GM21717 (cell line): ENCODE measurements at regions not wholly inside any gene's neighbourhood (a gene's known extent, or its start where the extent isn't known, plus 50 kb on each side); places are given as distances from the start of the nearest gene placed in this dataset.

Experiments
- ATAC-seq: cut with Tn5 transposase; IDR thresholded peaks from one replicate; pipeline ENCODE4 v1.9.1; 2021; ENCODE audit warnings: mild to moderate bottlenecking, moderate library complexity; ENCODE audit not compliant: unreplicated experiment

DNA sequence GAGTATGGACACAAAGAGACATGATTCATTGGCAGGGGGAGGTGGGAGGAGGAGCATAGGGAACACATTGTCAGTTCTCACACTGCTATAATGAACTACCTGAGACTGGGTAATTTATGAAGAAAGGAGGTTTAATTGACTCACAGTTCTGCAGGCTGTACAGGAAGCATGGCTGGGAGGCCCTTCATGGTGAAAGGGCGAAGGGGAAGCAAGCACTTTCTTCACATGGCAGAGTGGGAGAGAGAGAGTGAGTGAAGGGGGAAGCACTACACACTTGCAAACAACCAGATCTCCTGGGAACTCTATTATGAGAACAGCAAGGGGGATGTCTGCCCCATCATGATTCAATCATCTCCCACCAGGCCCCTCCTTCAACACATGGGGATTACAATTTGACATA is 391.8 kb downstream of the BMP4 start:
- ATAC-seq, result no peak

DNA sequence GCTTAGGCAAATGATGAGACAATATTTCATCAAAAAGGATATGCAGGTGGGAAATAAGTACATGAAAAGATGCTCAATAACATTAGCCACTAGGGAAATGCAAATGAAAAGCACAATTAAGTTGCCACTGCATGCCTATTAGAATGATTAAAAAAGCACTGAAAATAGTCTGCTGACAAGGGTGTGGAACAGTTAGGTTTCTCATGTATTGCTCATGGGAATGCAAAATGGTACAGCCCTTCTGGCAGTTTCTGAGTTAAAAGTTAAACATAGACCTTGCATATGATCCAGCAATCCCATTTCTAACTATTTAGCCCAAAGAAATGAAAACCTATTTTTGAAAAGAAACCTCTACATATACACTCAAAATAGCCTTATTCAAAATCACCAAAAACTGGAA is 393.0 kb downstream of the BMP4 start:
- no peak for ATAC-seq

DNA sequence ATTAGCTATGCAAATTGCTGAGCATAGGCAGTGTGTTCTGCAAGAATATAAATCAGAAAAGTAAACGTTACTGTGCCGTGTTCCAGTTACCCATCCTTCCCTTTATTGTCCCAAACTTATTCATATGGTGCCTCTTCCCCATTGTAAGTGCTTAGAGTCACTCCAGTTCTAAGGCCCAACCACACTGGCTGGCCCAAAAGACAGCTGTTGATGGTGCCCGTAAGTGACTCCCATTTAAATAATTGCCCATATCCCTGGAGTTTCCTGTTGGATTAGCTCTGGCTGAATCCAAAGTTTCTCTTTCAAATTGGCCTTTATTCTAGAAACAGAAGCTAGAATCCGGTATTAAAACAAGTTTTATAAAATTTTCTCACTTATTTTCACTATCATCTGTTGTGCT is 400.1 kb upstream of the DDHD1 start:
- no peak for ATAC-seq

DNA sequence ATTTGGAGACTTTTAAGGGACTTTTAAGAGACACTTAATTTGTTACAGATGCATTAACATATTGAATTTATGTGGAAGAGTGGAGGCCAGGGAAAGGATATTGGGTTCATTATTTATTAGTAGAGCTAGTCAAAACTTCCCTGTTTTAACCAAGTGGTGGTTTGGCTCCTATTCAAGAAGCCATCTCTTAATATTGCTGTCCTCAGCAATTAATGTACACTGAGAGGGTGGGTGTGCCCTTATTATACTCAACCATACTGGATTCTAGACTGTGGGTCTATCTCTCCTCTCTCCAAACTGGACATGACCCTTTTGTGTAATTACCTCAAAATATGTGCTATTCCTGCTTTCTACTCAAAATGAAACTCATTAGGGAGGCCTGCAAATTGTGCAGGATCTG is 398.7 kb upstream of the DDHD1 start:
- ATAC-seq, result no peak

DNA sequence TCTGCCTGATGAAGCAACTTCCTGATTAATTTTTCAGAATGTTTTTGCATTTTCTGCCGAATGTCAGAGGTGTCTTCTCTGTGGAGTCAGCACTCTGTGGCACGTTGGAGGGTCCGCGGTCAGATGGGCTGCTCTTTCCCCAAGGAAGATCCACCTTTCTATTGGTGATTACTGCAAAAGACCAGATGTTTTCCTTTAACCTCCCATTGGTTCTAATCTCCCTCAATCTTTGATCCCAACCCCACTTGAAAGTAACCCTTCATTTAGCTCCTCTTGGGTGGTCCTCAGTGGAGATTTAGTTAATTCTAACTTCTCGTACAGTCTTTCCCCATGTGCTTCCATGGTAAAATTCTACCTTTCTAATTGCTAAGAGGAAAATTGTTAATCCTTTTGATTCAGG is 397.7 kb upstream of the DDHD1 start:
- ATAC-seq, result no peak

DNA sequence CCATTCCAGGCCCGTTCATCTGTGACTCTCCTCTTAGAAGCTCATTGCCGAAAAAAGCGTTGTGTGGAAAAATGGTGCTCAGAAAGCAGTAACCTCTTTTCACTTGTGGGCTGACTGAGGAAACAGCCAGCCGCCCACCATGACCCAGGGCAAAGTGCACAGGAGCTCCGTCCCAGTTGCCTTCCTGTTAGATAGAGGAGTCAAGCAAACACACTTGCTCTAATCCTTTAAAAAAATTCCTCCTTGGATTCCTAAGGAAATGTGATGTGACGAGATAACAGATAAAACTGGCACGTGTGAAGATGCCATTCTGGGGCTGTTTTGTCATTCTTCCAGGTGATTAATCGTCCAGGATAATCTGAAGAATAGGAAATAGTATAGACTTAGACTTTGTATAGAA is 396.8 kb upstream of the DDHD1 start:
- no peak for ATAC-seq

DNA sequence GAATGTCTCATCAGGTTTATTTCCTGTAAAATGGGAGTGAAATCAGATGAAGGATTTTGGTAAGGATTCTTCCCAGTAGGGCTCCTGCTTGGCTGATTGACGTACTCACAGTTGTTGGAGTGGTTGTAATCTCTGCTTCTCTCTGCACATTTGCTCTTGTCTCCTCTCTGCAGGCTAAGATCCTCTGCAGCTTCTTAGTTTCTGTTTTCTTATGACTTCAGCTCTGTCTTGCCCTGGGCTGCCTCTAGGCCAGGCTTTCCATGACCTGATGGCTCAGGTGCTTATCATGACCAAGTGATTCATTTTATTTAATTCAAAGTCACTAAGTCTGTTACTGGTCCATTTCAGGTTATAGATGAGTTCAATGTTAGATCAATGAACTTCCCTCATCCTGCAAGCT is 394.5 kb upstream of the DDHD1 start:
- peak; percentile 55 for ATAC-seq

DNA sequence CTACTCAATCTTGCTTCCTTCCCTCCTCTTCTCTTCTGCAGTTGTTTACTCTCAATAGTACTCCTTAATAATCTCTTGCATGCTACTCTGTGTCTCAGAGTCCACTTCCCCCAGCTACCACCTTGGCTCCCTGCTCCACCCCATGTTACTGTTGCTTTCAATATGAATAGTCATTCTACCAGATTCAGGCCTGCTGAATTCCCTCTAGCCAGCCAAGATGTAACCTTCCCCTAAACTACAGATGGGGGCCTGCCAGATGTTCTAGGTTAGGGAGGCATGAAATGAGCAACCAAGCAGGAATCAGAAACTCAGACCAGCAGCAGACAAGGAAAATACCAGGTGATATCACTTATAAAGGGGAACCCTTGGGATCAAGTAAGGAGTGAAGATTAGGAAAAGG is 392.1 kb upstream of the DDHD1 start:
- ATAC-seq, result peak; percentile 75

DNA sequence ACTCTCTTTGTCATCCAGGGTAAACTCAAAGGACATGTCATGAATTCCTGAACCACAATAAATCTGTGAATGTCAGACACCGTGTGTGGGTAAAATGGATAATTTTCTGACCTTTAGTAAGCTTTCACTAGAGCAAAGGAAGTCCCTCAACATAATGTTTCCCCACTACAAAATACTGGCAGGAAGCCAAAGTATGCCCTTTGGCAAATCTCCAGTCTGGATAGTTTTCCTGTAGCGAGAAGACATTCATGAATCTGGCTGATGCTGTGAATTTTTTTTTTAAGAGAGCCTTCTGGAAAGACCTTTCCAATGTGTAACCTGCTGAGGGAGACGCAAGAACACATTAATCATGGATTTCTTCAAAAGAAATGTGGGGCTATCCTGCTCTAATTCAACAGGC is 389.6 kb upstream of the DDHD1 start:
- ATAC-seq, result no peak

DNA sequence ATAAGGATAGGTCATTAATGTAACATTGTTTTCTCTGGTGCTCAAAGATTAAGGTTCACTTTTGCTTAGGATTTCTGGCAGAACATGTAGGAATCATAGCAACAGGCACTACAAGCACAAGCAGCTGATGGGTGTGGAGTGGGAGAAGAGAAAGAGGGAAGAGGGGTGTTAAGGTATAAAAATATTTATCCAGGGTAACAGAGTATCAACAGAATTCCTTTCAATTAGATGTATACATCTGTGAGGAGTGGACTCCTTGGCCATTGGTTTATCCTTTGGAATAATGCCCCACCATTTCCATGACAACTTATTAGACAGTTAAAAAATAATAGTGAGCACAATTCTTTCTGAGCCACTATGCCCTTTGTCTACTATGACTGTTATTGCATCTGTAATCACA is 388.3 kb upstream of the DDHD1 start:
- ATAC-seq, result no peak

DNA sequence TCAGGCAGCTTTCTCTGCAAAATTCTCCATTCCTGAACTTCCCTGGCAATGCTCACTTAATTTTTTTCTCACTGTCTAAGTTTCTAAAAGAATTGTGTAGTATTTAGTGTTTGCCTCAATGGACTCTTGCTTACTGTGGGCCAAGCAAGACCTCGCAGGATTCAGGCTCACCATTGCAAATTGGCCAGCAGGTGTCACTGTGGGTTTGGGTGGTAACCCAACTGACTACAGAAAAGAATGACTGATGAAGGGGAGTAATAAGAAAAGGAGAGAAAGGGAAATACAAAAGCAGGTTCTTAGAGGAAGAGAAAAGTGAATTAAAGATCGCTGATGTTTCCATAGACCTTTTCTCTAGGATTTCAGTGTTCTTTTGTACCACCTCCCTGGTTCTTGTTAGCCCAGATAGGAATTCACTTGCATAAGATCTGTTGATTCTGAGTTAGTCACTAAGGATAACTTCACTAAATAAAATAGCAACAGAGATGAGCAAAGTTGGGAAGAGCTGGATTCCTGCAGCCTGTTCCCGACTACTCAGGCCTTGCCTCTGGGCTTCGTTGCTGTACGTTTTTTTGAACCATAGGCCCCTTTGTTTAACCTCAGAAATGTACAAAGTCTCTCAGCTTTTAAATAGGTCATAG is 386.5 kb upstream of the DDHD1 start:
- ATAC-seq, result no peak

DNA sequence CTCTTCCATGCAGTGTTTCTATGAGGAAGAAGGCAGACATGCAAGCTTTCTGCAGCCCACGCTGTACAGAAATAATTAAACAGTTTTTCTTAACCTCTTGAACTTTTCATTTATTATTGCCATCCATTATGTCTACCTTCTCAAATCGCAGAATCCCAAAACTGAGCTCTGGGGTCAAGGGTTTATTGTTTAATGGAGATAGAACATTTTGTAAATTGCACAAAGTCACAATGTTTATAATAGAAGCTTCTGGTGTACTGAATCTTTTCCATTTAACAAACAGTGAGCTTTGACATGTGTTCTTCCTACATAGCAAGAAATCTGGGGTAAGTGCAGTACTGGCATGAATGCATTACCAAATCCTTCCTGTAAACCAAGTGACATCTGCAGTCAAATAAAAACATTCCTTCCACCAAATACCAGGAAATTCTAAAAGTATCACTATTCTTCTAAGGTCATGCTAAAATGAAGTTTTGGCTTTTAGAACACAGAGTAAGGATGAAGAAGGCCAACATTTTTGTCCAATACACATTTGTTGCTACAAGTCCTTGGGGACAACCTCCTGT is 385.3 kb upstream of the DDHD1 start:
- ATAC-seq, result no peak

DNA sequence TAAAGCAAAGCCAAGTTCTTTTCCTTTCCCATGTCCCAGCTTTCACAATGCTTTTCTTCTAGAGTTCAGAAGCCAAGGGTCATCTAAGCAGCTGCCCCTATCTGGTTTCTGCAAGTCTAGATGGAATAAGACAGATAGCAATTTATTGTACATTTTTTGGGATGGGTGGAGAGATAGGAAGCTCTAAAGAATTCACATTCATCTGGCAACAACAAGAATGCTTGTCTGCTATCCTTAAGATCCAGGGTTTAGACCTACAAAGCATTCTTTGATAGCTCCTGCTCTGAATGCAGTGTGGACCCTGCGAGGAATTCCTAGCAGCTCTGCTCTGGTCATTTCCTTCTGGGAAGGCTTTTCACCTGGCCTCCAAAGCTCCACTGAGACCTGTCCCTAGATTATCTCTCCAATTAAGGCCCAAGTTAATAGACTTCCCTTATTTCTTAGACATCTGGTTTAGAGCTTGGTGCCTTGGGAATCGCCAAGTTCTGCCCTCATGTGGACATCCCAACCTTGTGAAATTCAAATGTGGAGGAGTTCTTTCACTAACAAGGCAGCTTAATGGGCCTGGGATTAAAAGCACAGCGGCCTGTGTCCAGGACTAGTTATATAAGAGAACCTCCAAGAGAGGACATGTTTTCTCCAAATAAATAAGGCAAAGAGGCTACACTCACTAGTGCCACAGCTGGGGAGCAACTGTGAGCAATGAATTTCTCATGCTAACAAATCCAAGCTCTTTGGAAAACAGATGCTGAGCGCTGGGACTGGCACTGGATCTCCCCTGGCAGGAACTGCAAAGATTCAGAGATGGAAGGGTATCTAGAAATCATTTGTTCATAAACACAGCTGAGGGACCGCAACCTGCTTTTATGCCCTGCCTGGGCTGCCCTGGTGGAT is 384.5 kb upstream of the DDHD1 start:
- no peak for ATAC-seq

DNA sequence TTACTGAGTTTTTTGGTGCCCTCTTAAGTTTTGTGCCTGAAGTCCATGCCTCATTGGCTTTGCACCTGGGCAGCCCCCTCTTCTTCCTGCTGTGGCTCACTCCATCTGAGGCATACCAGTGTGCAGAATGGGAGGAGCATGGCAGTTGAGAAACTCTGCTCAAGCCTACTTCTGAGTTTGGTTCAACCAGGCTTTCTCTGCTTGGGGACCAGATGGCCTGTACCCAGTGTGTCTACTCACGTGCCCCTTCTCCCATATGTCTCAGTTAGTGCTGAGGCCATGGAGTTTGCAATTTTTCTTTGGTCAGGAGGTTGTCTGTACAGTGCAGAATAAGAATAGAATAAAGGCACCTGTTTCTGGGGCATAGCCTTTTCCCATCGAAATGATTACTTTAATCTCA is 383.3 kb upstream of the DDHD1 start:
- ATAC-seq, result no peak

DNA sequence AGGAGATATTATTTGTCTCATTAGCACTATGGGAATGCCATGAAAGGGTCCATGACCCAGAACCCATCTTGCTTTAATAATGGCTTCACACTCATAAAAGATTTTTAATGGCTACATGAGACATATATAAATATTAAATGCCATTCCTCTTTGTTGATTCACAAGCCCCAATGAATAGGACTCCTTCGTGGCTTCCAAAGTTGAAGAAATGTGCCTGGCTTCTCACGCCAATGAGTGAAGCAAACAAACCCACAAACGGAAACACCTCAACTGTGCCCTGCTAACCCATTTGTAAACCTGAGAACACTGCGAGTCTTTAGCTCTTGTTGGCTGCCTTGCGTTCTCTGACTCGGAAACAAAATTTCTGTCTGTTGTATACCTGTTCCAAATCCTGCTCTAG is 381.7 kb upstream of the DDHD1 start:
- no peak for ATAC-seq

DNA sequence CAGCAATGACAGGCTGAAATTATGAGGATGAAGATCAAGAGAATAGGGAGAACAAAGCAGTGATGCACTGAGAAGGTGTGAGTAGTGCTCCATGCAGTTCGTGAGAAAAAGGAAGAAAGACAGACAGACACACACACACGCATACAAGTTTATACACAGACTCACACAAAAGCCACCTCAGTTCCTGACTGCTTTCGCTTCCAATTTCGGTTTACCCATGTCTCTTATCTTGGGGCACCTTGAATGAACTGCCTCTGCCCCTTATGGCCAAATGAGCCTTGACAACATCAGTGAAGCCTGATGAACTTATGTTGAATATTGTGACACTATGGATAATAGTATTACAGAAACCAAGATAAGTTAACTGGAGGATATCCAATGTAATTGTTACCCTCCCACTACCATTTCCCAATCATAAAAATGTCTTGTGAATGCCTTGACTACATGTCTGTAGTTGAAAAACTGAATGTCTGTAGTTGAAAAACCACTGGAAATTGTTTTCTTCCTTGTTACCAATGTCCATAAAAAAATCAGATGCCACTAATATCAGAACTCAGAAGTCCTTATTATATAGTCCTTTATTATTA is 380.4 kb upstream of the DDHD1 start:
- ATAC-seq, result peak; percentile 87

DNA sequence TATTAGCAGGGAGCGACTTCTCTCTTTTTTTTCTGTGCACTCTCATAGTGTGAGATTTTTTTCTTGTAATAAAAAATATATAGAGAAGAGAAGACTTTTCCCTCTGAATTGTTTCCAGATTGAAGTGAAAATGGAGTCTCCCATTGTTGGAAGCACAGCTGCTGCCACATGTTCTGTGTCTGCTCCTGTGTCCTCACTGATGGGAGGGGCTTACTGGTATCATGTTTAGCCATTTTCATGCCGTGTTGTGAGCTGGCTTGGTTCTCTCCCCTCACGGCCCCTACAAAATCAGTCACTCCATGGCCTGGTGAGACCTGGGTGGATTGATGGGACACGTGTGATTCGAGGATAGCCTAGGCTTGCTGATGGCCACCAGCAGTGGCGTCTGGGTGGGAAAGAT is 379.7 kb upstream of the DDHD1 start:
- peak; percentile 5 for ATAC-seq

DNA sequence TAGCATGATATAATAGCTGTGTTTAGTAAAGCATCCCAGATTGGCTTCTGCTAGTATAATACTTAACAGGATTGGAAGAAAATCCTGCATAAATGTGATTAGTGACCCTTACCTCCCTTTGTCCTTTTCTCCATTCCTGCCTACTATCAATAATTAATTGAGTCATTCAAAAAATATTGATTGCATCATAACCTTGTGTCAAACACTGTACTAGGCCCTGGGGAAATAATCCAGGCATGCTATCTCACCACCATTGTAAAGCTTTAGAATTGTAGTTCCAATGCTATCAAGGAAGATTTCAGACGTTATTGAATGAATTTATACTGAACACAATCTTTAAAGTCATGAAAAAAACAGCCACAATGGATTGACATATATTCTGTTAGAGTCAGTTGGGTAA is 378.6 kb upstream of the DDHD1 start:
- no peak for ATAC-seq

DNA sequence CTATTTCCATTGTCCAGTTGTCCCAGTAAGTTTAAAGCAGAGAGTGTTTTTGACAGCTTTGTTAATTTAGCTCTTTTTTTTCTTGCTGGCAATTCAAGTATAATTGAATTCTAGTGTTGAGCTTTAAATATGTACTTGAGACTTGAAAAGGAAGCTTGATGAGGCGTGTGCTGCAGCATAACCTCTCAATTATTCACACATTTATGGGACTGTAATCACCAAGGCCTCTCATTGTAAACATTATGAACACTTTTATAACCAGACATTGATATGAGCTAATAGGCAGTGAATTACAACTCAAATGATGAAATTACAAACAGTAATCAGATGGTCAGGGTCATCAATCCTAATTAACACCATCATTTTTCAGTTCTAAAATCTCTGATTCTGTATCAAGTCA is 378.0 kb upstream of the DDHD1 start:
- ATAC-seq, result no peak

DNA sequence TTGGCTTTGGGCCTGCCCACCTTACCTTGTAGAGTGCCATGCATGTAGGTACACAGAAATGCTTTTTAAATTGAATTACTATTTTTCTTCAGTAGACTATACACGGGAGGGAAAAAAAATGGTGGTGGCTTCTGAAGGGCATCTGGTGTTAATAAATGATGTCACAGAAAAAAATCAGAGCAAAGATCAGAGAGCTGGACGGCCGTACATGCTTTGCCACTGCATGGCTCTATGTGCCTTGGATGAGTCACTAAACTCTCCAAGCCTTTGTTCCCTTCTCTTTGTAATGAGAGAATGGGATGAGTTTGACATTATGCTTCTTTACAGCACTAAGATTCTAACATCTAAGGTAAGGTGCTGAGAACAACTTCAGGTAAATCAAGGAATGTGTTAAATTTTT is 376.4 kb upstream of the DDHD1 start:
- no peak for ATAC-seq

DNA sequence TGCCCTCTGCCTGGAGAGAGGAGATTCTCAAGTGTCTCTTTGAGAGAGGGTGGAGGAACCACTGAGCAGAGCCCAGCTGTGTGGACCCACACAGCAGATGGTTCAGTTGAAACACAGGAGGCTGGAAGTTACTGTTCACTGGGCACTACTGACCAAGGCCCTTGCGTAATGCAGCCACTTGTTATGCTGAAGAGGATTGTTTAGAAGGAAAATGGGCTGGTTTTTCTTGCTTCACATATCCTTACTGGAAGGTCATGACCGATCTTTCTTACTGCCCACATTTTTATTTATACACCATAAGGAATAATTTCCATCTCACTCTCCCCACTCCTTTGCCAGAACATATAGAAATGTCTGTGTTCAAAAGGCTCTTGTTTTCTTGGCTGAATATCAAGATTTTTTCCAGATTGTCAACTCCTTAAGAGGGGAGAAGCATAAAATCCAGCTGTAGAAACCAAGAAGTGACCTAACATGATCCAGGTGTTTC is 375.1 kb upstream of the DDHD1 start:
- ATAC-seq, result no peak

DNA sequence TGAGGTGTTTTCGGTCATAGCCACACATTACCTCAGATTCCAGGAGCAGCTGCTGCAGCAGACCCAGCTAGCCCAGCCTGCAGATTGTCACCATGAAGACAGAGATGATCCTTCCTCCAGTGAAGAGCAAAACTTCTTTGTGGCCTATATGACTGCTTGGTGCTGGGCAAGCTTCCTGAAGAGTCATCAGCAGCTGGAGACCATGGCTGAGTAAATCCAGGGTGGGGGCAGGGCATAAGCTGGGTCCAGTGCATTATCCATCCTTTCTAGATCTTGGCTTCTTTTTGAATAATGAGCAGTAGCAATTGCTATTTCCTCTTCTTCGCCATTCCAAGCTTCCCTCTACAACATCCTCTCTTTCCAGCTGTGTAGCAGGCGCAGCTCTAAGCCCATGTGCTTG is 373.1 kb upstream of the DDHD1 start:
- no peak for ATAC-seq
